ENCODE measurements at regions not wholly inside any gene's neighbourhood (a gene's known extent, or its start where the extent isn't known, plus 50 kb on each side); places are given as distances from the start of the nearest gene placed in this dataset.
A peak's percentile ranks its signal among the peaks of the same experiment; 100 is the strongest.

DNA sequence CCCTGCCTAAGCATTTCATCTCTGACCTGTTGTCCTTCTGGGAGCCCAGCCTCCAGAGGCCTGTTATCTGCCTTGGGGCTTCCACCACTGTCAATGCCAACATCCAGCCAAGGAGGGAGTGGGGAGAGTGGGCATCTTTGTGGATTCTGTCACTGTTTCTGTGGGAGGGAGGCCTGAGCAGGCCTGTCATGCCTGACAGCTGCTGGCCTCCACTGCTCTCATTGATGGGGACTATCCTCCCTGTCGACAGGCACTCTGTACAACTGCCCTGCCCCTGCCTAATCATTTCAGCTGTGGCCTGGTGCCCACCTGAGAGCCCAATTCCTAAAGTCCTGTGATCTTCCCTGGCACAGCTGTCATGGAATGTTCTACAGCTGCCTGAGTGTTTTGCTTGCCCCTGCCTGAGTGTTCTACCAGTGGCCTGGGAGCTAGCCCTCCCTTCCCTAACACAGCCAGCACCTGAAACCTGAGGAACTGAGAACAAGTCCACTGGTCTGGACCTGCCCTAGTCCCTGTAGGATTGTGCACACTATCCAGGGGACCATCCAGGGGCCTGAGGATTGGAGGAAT is 145.3 kb downstream of the FAM83B start:
- DNase-seq (ENCODE audit: low read depth in 2 of 2), result no peak

DNA sequence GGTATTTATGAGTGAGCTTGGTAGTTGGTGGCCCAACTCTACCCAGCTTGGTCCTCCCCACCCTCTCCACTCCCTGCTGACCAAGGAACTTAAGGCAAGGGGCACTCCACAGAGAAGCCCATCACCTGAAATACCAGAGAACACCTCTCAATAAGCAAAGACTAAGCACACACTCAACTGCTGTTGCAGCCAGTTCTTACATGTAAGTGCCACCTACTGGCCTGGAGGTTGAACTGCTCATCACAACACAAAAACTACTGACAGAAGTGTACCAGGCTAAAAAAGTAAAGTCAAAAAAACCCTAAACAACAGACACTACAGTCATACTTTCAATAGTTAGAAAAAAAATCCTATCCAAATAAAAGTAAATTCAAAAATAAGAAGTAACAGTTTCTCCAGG is 146.2 kb downstream of the FAM83B start:
- DNase-seq (ENCODE audit: low read depth in 2 of 2), result no peak

DNA sequence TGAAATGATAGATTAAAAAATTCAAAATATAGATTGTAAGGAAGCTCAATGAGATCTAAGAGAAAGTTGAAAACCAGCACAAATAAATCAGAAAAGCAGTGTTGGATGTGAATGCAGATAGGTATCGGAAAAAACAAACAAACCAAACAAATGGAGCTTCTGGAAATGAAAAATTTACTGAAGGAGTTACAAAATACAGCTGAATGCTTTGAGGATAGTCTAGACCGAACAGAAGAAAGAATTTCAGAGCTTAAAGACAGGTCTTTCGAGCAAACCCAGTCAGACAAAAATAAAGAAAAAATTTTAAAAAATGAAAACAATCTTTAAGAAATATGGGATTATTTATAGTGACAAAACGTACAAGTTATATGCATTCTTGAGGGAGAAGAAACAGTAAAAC is 146.7 kb downstream of the FAM83B start:
- DNase-seq (ENCODE audit: low read depth in 2 of 2), result no peak

DNA sequence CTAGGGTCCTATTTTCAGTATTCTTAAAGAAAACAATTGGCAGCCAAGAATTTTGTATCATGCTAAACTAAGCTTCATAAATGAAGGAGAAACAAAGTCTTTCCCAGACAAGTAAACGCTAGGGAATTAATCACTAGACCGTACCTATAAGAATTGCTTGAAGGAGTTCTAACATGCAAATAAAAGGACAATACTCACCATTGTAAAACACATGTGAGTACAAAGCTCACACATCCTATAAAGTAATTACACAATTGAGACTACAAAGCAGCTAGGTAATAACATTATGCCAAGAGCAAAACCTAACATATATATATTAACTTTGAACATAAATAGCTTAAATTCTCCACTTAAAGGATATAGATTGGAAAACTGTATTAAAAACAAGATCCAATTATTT is 147.4 kb downstream of the FAM83B start:
- DNase-seq (ENCODE audit: low read depth in 2 of 2), result no peak

DNA sequence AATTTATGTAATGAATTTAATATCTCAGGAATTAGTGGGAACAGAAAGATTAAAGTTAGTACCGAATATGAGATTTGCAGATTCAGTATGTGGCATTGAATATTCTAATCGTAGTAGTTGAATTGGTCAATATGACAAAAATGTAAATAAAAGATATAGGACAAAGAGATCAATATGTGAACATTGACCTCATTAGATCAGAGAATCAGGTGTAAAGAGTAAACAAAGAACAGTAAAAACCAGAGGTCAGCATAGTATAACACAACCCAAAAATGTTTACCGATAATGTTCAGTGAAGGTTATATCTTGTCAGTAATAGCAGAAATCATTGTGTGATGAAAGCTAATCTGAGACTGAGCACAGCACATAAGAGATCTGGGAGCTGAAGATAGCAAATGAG is 152.0 kb downstream of the FAM83B start:
- no peak for DNase-seq (ENCODE audit: low read depth in 2 of 2)

DNA sequence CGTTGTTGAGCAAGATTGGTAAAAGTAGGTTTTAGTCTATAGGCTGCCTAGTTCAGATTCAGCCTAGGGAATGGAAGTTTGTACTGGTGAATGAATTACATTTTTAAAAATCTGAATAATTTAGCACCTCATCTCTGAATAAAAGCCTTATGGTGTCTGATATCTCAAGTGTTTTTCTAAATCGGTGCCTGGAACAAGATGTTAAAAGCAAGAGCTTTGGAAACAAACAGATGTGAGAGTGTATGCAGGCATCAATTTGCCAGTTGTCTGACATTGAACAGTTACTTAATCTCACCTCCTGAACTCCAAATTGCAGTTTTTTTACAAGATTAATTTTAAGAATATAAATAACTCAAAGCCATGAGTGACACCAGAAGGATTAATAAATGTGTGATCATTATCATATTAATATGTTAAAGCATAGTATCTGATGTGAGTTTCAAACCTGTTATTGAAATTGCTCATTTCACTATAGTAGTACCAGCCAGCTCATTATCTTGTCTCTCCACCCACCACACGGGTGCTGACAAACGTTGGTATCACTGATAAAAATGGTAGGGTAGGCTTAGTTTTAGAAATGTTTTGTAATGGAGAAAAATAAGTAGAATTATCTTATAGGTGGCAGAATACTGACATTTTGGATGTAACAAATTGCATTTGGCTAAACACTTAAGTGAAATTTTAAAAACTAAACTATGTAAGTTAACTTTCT is 157.3 kb downstream of the FAM83B start:
- DNase-seq (ENCODE audit: low read depth in 2 of 2), result no peak

DNA sequence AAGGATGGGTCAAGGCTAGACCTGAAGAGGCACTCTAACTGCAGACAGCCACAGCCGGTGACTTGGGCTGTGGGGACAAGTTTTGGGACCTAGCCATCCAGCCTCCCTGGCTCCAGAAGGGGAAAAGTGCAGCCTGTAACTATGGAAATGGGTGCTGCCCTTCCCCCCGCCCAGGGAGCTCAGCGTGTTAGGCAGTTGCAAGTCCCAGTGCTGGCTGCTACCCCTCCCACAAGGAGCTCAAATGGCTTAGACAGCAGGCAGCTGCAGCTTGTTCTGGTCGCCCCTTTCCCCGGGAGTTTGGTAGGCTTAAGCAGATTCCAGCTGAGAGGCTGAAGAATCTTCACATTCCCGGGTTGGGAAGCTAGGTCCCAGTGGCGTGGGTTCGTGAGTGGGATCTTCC is 162.6 kb downstream of the FAM83B start:
- no peak for DNase-seq (ENCODE audit: low read depth in 2 of 2)

DNA sequence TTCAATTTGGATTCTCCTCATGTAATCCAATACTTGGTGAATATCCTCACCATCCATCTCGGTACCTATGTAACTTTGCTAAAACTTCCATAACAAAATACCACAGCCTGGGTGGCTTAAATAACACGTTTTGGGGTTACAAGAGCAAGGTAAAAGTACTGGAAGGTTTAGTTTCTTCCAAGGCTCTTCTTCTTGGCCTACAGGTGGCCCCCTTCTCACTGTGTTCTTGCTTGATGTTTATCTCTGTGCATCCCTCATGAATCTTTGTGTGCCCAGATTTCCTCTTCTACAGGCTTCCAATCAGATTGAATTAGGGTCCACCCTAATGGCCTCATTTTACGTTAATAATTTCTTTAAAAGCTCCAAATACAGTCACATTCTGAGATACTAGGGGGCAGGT is 163.3 kb upstream of the HCRTR2 start:
- DNase-seq (ENCODE audit: low read depth in 2 of 2), result no peak

DNA sequence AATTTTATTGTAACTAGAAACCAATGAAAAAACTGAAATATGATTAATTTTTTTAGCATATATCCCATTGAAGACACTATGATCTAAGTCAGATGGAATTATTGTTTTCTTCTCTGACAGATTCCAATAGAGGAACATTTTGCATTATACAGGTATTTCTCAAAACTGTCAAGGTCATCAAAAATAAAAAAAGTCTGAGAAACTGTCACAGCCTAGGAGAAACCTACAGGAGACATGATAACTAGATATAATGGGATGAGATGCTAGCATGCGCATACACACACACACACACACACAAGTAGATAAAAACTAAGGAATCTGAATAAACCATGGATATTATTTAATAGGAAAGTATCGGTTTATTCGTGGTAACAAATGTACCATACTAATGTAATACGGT is 161.9 kb upstream of the HCRTR2 start:
- no peak for DNase-seq (ENCODE audit: low read depth in 2 of 2)

DNA sequence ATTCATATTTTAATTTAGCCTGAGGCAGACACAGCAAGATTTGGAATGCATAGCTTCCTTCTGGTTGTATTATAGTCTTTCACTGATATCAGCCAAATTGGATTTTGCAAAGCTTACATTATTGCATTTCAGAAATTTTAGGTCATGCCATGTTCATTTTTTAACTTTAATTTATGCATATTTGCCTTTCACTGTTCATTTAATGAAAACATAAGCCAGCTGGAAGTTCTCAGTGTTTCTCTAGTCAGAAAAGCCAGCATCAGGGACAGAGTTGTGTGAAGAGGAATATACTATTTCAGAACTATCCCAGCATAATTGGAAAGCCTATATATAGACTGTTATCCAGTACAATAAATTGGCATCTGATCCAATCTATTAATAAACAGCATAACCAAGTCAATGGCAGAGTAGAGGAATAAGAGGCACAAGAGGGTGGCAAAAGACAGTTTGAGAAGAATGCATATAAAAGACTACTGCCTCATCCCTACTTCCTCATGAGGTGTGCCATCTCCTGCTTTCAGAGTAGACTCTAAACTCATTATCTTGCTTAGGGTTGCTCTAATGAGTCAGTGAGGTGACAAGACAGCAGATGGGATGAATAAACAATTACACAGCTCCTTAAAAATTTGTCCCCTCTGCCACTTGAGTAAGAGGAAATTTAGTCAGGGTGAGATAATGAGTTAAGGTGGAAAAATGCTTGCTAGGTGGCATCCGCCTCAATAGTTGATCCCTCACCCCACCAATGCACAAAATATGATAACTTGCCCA is 159.8 kb upstream of the HCRTR2 start:
- DNase-seq (ENCODE audit: low read depth in 2 of 2), result no peak

DNA sequence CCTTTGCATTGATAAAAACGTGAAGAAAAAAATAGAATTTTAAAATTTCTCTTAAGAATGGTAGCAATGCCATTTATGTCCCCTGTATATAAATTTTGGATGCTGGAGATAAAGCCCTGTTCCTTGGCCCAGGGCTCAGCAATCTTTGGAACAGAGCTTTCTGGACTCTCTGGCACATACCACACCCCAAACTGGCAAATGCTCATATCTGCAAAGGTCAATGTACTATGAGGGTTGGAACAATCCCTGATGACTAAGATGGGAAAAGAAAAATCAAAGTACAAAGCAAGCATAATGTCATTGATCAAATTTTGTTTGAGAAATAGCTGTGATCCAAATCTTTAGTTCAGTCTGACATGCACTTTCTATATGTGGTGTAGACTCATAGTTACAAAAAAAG is 158.1 kb upstream of the HCRTR2 start:
- no peak for DNase-seq (ENCODE audit: low read depth in 2 of 2)

DNA sequence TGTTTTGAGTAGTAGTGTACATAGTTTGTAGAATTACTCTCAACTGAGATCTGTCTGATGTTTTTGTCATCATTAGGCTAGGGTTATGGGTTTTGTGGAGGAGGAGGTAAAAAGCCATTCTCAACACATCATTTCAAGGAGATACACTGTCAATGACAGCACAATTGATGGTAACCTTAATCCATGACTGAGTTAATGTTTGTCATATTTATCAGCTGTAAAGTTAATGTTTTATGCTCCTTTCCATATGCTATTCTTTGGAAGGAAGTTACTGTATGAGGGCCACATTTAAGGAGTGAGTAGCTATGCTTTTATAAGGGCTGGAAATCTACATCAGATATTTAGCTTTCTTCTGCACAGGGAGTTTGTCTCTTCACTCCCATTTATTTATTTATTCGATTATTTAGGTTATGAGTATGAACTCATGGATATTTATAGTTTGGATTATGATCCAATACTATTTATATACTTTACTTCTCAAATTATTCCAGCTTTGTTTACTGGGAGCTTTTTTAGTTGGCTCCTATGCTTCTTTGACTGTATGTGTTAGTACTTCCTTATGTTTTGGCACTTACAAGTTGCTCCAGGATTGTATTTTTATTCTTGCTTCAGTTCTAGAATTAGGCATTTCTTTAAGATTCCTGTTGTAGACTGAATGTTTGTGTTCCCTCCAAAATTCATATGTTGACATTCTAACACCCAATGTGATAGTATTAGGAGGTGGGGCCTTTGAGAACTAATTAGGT is 156.6 kb upstream of the HCRTR2 start:
- no peak for DNase-seq (ENCODE audit: low read depth in 2 of 2)

DNA sequence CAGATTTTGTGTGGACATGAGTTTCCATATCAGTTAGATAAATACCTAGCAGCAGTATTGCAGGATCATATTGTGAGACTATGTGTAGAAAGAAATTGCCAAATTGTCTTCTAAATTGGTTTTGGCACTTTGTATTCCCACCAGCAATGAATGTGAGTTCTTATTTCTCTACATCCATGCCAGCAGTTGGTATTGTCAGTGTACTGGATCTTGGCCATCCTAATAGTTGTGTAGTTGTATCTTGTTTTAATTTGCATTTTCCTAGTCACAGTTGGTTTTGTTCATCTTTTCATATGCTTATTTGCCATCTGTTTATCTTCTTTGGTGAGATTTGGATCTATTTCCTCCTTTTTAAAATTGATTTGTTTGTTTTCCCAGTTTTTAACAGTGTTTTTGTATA is 154.7 kb upstream of the HCRTR2 start:
- DNase-seq (ENCODE audit: low read depth in 2 of 2), result no peak

DNA sequence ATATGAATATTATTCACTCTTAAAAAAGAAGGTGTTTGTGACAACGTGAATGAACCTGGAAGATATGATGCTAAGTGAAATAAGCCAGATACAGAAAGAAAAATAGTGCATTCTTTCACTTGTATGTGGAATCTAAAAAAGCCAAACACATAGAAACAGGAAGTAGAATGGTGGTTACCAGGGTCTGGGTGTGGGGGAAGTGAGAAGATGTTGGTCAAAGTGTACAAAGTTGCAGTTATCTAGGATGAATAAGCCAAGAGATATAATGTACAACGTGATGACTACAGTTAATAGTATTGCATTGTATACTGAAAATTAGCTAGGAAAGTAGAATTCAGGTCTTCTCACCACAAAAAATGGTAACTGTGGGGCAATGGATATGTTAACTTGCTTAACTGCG is 151.1 kb upstream of the HCRTR2 start:
- peak in 1 of 2 donors; percentile 2 for DNase-seq (ENCODE audit: low read depth in 2 of 2)

DNA sequence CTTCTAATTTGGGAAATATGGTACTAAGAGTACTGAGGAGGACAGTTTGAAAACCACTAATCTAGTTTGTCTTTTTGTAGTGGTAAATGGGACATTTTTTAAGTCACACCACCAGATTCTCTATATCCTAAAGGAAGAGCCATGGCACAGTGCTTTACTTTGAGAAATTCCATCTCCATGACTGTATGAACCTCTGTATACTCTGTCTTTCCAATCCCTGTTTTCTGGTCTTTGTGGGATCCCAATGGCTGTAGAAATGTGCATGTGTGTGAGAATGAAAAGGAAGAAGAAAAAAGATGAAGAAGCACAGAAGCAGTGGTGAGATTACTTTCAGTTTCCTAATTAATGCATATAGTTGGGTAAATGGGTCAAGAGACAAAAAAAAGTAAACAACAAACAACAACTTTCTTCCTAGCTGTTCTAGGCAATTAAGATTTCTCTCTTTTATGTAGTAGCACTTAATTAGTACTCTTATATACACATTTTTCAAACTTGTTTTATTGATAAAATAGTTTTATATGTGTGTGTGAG is 141.2 kb upstream of the HCRTR2 start:
- no peak for DNase-seq (ENCODE audit: low read depth in 2 of 2)

DNA sequence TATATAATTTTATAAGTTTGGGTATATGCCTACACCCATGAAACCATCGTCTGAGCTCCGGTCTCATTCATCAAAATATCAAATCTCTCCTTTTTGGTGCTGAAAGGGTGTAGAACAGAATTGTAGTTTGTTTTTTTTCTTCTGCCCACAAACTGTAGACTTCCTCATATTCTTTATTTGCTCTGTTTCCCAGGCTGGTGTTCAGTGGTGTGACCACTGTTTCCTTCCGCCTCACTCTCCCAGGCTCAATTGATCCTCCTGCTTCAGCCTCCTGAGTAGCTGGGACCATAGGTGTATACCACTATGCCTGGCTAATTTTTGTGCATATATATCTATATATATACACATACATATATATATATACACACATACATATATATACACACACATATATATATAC is 139.6 kb upstream of the HCRTR2 start:
- DNase-seq (ENCODE audit: low read depth in 2 of 2), result no peak

DNA sequence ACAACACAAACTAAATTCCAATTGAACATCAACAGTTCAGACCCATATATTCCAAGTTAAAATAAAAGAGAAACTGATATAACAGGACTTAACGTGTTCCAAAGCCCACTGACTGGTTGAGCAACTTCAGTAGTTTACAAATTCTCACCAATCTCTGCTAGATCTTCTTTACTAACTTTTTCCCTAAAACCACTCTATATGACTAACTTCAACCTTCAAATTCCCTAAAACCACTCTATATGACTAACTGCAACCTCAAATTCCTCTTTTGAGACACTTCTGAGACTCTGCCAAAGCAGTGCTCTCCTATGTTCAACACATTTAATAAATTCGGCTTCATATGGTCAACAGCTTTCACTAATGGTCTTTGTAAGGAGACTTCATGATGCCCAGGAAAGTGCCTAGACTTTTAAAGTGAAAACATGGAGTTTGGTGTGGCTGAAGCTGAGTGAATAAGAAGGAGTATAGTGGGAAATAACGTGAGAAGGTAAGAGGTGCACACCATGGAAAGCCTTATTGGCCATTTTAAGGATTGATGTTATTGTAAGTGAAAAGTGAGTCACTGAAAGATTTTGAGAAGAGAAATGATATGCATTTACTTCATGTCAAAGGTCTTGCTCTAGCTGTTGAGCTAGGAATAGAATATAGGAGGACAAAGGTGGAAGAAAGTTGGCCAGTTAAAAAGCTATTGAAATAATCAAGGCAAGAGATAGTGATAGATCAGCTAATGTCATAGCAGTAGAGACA is 134.0 kb upstream of the HCRTR2 start:
- DNase-seq (ENCODE audit: low read depth in 2 of 2), result no peak

DNA sequence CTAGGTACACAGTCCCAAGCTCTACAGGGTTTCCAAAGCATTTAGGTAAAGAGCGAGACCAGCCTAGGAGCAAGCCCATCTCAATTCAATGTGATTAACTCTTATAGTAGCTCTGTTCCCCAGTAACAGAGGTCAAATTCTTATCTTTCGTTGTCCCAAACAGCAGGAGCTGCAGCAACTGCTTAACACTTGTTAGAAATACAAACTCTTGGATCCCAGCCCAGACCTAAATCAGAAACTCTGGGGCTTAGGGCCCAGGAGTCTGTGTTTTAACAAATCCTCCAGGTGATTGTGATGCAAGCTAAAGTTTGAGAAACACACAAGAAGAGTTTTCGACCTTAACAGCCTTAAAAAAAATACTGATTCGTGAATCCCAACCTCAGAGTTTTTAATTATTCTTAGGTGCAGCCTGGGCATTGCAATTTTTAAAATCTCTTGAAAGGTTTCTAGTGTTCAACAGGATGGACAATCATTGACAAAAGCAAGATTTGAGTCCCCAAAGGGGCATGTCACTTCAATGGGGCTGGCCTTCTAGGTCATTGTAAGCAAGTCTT is 127.4 kb upstream of the HCRTR2 start:
- no peak for DNase-seq (ENCODE audit: low read depth in 2 of 2)

DNA sequence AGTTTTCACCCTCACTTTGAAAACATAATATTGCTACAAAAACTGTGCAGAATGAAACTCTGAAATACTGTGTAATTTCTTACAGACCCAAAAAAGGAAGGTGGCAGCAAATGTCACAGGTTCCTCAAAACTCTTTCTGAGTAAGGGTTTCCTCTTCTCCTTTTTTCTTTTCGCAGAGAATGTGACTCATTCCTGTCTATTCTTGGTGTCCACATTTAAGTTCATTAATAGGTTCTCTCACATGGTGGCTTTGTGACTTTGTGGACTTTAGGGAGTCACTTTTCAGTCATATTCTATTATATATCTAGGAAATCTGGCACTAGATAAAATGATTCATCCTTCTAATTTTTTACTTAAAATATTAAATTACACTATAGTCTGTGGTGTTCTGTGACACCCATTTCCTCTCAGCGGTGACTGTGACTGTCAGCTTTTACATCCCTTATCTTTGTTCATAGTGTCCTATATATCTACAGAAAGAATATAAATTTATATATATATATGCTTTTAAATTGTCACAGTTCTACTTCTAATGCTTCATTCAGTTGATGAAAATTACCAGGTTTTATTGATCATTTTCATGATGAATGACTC is 126.8 kb upstream of the HCRTR2 start:
- DNase-seq (ENCODE audit: low read depth in 2 of 2), result no peak

DNA sequence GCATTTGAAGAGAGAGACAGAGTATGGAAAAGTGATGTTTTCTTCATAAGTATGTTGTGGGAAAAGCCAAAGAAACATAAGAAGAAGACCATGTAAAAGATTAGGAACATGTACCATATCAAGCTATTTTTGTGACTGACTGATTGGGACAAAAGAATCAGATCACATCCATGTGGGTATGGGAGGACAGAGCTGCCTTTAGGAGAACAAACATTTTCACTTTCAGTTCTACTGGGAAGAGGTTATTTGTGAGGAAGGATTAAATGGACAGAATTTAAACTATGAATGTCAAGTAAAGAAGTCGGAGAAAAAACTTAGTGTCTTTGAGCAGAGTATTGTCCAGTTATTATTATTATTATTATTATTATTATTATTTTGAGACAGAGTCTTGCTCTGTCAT is 124.4 kb upstream of the HCRTR2 start:
- DNase-seq (ENCODE audit: low read depth in 2 of 2), result no peak

DNA sequence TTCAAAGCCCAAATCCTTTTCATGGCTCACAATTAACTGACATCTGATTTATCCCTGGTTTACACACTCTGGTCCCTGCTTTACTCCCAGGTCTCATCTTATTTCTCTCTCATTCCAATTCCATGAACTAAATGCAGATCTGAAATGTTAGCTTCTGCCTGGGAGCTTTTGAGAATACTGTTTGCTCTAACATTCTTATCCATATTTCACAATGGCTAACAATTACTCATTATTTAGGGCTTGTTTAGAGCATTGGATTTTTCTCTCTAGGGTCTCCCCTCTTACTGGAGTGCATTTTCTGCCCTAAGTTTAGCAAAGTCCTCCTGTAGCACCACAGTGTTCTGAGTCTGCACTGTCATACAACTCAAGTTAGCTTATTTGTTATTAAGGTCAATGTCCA is 121.5 kb upstream of the HCRTR2 start:
- DNase-seq (ENCODE audit: low read depth in 2 of 2), result no peak
